GM23338 (cell line): ENCODE measurements at regions not wholly inside any gene's neighbourhood (a gene's known extent, or its start where the extent isn't known, plus 50 kb on each side); places are given as distances from the start of the nearest gene placed in this dataset.

Experiments used
- ATAC-seq: fragments of 200-7000 bp; cut with Tn5 transposase; 3 replicates; pipeline ENCODE4 v1.9.1; 2020
- DNase-seq: peaks from one replicate; pipeline ENCODE4 v3.0.0-alpha.2; 2015; ENCODE audit warnings: low spot score
- H2AFZ ChIP-seq: fragments of 200-600 bp; sonication (generic); 2 replicates; pipeline ENCODE4 v1.8.0; 2016; ENCODE audit warnings: antibody characterized with exemption, mild to moderate bottlenecking, moderate library complexity
- H3F3A ChIP-seq: fragments of 200-600 bp; sonication (generic); replicated peaks from 2 replicates; pipeline ENCODE4 v1.8.0; 2017; ENCODE audit warnings: antibody characterized with exemption, mixed run types, low read depth
- H3K27ac ChIP-seq: fragments of 200-600 bp; sonication (generic); 2 replicates; pipeline ENCODE4 v1.6.1; 2016; ENCODE audit warnings: low read depth
- H3K27me3 ChIP-seq: fragments of 200-600 bp; sonication (generic); 2 replicates; pipeline ENCODE4 v1.8.0; 2016; ENCODE audit warnings: mild to moderate bottlenecking, mixed run types, moderate library complexity; ENCODE audit not compliant: insufficient read depth
- H3K36me3 ChIP-seq: fragments of 200-600 bp; sonication (generic); 2 replicates; pipeline ENCODE4 v1.8.0; 2016; ENCODE audit warnings: mild to moderate bottlenecking; ENCODE audit not compliant: insufficient read depth
- H3K4me1 ChIP-seq: fragments of 200-600 bp; sonication (generic); 2 replicates; pipeline ENCODE4 v1.8.0; 2016; ENCODE audit warnings: mild to moderate bottlenecking, moderate library complexity; ENCODE audit not compliant: insufficient read depth
- H3K4me2 ChIP-seq: fragments of 200-600 bp; sonication (generic); 2 replicates; pipeline ENCODE4 v1.7.1; 2017; ENCODE audit warnings: mixed run types
- H3K4me3 ChIP-seq: fragments of 200-600 bp; sonication (generic); 2 replicates; pipeline ENCODE4 v1.6.1; 2016; ENCODE audit warnings: mixed run types
- H3K79me2 ChIP-seq: fragments of 200-600 bp; sonication (generic); replicated peaks from 2 replicates; pipeline ENCODE4 v1.8.0; 2017; ENCODE audit warnings: mild to moderate bottlenecking; ENCODE audit not compliant: insufficient read depth
- H3K9me2 ChIP-seq: fragments of 200-600 bp; sonication (generic); 2 replicates; pipeline ENCODE4 v1.8.0; 2017; ENCODE audit not compliant: insufficient read depth
- H4K20me1 ChIP-seq: fragments of 200-600 bp; sonication (generic); replicated peaks from 2 replicates; pipeline ENCODE4 v1.8.0; 2017; ENCODE audit warnings: mild to moderate bottlenecking; ENCODE audit not compliant: insufficient read depth
- H3K27ac Mint-ChIP-seq: 2 replicates; pipeline ENCODE4 v1.8.0; 2020; ENCODE audit warnings: inconsistent platforms, mild to moderate bottlenecking, moderate library complexity, mixed read lengths
- H3K27me3 Mint-ChIP-seq: 3 replicates; pipeline ENCODE4 v1.8.0; 2022; ENCODE audit warnings: low read depth, mild to moderate bottlenecking, moderate library complexity, mixed read lengths, inconsistent platforms; ENCODE audit not compliant: insufficient read depth, poor library complexity
- H3K36me3 Mint-ChIP-seq: 3 replicates; pipeline ENCODE4 v1.8.0; 2021; ENCODE audit warnings: low read depth, mild to moderate bottlenecking, inconsistent platforms, moderate library complexity, mixed read lengths
- H3K4me1 Mint-ChIP-seq: 3 replicates; pipeline ENCODE4 v1.8.0; 2020; ENCODE audit warnings: mild to moderate bottlenecking, inconsistent platforms, mixed read lengths
- H3K4me3 Mint-ChIP-seq: 3 replicates; pipeline ENCODE4 v1.8.0; 2021; ENCODE audit warnings: moderate library complexity, mild to moderate bottlenecking, inconsistent platforms, mixed read lengths
- H3K9me3 Mint-ChIP-seq: 3 replicates; pipeline ENCODE4 v1.8.0; 2020; ENCODE audit warnings: moderate library complexity, mild to moderate bottlenecking, inconsistent platforms, mixed read lengths
- CREB1 ChIP-seq: fragments of 250-450 bp; sonication (Bioruptor Pico); IDR thresholded peaks from 2 replicates; pipeline ENCODE4 v1.5.0; 2020; ENCODE audit warnings: low read depth, mild to moderate bottlenecking, moderate library complexity
- CTCF ChIP-seq, 2 experiments: fragments of 200-600 bp in 1 of 2; sonication (generic) in 1 of 2; conservative IDR thresholded peaks; 2 replicates each; pipeline versions ENCODE4 v1.5.1 to v1.6.1; 2016 to 2017; ENCODE audit warnings: antibody characterized with exemption in 2 of 2, low read depth in 2 of 2, mild to moderate bottlenecking in 2 of 2, moderate library complexity in 1 of 2
- EZH2 ChIP-seq: fragments of 200-600 bp; sonication (generic); IDR thresholded peaks from one replicate; pipeline ENCODE4 v1.8.0; 2017; ENCODE audit warnings: antibody characterized with exemption, mild to moderate bottlenecking, low read depth; ENCODE audit not compliant: unreplicated experiment
- EZH2phosphoT487 ChIP-seq: fragments of 200-600 bp; sonication (generic); IDR thresholded peaks from one replicate; pipeline ENCODE4 v1.8.1; 2018; ENCODE audit warnings: antibody characterized with exemption; ENCODE audit not compliant: unreplicated experiment
- NANOG ChIP-seq: IDR thresholded peaks from 2 replicates; pipeline ENCODE4 v1.6.1; 2016; ENCODE audit warnings: antibody characterized with exemption, borderline replicate concordance
- POLR2AphosphoS5 ChIP-seq: IDR thresholded peaks from 2 replicates; pipeline ENCODE4 v1.6.1; 2016; ENCODE audit warnings: antibody characterized with exemption, low read depth
- REST ChIP-seq: IDR thresholded peaks from one replicate; pipeline ENCODE4 v1.6.1; 2018; ENCODE audit warnings: antibody characterized with exemption; ENCODE audit not compliant: unreplicated experiment
- STAT1 ChIP-seq: IDR thresholded peaks from one replicate; pipeline ENCODE4 v1.6.1; 2016; ENCODE audit warnings: antibody characterized with exemption; ENCODE audit not compliant: unreplicated experiment
- ZNF114 ChIP-seq: fragments of 250-450 bp; sonication (Bioruptor Pico); IDR thresholded peaks from 2 replicates; pipeline ENCODE4 v1.5.0; 2020; ENCODE audit warnings: mild to moderate bottlenecking, moderate library complexity
- ZNF331 ChIP-seq: fragments of 250-450 bp; sonication (Bioruptor Pico); IDR thresholded peaks from 2 replicates; pipeline ENCODE4 v1.5.0; 2020; ENCODE audit warnings: low read depth, mild to moderate bottlenecking, moderate library complexity
- TF ChIP-seq, protein P1 (sequence below): fragments of 250-450 bp; sonication (Bioruptor Pico); IDR thresholded peaks from 2 replicates; pipeline ENCODE4 v1.5.0; 2020; ENCODE audit warnings: mild to moderate bottlenecking, moderate library complexity

DNA sequence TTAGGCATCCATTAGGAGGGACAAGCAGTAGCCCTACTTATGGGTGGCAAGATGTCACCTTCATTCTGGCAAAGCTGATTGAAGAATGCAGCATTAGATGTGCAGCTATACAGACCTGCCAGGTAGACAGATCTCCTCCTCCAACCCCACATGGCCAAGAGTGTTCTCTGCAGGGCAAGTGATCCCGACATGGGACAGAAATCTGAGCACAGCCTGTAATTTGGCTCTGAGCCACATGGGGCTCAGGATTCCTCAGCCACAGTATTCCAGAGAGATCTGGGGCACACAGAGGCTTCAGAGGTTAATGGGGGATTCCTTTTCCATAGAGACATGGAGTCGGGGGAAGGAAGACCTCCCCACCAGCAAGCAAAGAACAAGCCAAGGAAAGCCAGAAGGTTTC lies 58.7 kb upstream of the GDF10 start (continued):
- TF ChIP-seq CTCF (conservative IDR thresholded peaks at IDR 0.05; ENCODE audit: low read depth in 2 of 2): no peak

GRCh38 chr10:47241946-47242867 lies 57.8 kb upstream of the GDF10 start:
- no peak for ATAC-seq
- no peak overlapping the region for H2AFZ ChIP-seq
- H4K20me1 ChIP-seq: no peaks in the 10 kb centered on the region
- Mint-ChIP-seq H3K27me3 (peaks cover 2% of the 10 kb centered on the region), H3K27ac (no peak overlapping the region), H3K4me3 (no peak overlapping the region), H3K4me1 (peaks cover 3% of the 10 kb centered on the region; the same call in 1 of the 3 replicates), H3K36me3 (no peaks in the 10 kb centered on the region), H3K9me3 (no peaks in the 10 kb centered on the region)
- H3K4me3 ChIP-seq: no peak overlapping the region
- H3F3A ChIP-seq: no peaks in the 10 kb centered on the region
- no peak for DNase-seq
- no peaks in the 10 kb centered on the region for H3K4me1 ChIP-seq
- H3K27ac ChIP-seq: no peak overlapping the region
- H3K27me3 ChIP-seq: no peaks in the 10 kb centered on the region
- no peaks in the 10 kb centered on the region for H3K79me2 ChIP-seq
- peaks cover 6% of the 10 kb centered on the region; the same call in 1 of the 2 replicates for H3K9me2 ChIP-seq
- H3K36me3 ChIP-seq: no peaks in the 10 kb centered on the region
- H3K4me2 ChIP-seq: no peak overlapping the region
- no peak for TF ChIP-seq ZNF114 (CRISPR knock-in tag)
- TF ChIP-seq EZH2phosphoT487: no peak
- TF ChIP-seq NANOG: no peak
- no peak for TF ChIP-seq POLR2AphosphoS5
- TF ChIP-seq ZNF331 (CRISPR knock-in tag): no peak
- TF ChIP-seq CREB1: no peak
- TF ChIP-seq, protein P1, sequence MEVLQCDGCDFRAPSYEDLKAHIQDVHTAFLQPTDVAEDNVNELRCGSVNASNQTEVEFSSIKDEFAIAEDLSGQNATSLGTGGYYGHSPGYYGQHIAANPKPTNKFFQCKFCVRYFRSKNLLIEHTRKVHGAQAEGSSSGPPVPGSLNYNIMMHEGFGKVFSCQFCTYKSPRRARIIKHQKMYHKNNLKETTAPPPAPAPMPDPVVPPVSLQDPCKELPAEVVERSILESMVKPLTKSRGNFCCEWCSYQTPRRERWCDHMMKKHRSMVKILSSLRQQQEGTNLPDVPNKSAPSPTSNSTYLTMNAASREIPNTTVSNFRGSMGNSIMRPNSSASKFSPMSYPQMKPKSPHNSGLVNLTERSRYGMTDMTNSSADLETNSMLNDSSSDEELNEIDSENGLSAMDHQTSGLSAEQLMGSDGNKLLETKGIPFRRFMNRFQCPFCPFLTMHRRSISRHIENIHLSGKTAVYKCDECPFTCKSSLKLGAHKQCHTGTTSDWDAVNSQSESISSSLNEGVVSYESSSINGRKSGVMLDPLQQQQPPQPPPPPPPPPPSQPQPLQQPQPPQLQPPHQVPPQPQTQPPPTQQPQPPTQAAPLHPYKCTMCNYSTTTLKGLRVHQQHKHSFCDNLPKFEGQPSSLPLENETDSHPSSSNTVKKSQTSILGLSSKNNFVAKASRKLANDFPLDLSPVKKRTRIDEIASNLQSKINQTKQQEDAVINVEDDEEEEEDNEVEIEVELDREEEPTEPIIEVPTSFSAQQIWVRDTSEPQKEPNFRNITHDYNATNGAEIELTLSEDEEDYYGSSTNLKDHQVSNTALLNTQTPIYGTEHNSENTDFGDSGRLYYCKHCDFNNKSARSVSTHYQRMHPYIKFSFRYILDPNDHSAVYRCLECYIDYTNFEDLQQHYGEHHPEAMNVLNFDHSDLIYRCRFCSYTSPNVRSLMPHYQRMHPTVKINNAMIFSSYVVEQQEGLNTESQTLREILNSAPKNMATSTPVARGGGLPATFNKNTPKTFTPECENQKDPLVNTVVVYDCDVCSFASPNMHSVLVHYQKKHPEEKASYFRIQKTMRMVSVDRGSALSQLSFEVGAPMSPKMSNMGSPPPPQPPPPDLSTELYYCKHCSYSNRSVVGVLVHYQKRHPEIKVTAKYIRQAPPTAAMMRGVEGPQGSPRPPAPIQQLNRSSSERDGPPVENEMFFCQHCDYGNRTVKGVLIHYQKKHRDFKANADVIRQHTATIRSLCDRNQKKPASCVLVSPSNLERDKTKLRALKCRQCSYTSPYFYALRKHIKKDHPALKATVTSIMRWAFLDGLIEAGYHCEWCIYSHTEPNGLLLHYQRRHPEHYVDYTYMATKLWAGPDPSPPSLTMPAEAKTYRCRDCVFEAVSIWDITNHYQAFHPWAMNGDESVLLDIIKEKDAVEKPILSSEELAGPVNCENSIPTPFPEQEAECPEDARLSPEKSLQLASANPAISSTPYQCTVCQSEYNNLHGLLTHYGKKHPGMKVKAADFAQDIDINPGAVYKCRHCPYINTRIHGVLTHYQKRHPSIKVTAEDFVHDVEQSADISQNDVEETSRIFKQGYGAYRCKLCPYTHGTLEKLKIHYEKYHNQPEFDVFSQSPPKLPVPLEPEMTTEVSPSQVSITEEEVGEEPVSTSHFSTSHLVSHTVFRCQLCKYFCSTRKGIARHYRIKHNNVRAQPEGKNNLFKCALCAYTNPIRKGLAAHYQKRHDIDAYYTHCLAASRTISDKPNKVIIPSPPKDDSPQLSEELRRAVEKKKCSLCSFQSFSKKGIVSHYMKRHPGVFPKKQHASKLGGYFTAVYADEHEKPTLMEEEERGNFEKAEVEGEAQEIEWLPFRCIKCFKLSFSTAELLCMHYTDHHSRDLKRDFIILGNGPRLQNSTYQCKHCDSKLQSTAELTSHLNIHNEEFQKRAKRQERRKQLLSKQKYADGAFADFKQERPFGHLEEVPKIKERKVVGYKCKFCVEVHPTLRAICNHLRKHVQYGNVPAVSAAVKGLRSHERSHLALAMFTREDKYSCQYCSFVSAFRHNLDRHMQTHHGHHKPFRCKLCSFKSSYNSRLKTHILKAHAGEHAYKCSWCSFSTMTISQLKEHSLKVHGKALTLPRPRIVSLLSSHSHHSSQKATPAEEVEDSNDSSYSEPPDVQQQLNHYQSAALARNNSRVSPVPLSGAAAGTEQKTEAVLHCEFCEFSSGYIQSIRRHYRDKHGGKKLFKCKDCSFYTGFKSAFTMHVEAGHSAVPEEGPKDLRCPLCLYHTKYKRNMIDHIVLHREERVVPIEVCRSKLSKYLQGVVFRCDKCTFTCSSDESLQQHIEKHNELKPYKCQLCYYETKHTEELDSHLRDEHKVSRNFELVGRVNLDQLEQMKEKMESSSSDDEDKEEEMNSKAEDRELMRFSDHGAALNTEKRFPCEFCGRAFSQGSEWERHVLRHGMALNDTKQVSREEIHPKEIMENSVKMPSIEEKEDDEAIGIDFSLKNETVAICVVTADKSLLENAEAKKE (CRISPR knock-in tag): no peak
- no peak for TF ChIP-seq STAT1
- no peak for TF ChIP-seq EZH2
- no peak for TF ChIP-seq REST
